Stimulated activated CD4-positive, alpha-beta T cell treated with anti-CD3 and anti-CD28 coated beads, Interleukin-15, amount 100 ng/mL, for 48 hours (primary cell): ENCODE measurements at regions not wholly inside any gene's neighbourhood (a gene's known extent, or its start where the extent isn't known, plus 50 kb on each side); places are given as distances from the start of the nearest gene placed in this dataset.
"Not testable (repeated sequence)": the region's sequence is repeated elsewhere in the genome, so short reads cannot be mapped to it uniquely, and the experiment has no call there.

Source experiments
- DNase-seq, 2 donors: peaks; one replicate each; pipeline ENCODE4 v3.0.0-alpha.2; 2020; ENCODE audit warnings: low read depth in 2 of 2

DNA sequence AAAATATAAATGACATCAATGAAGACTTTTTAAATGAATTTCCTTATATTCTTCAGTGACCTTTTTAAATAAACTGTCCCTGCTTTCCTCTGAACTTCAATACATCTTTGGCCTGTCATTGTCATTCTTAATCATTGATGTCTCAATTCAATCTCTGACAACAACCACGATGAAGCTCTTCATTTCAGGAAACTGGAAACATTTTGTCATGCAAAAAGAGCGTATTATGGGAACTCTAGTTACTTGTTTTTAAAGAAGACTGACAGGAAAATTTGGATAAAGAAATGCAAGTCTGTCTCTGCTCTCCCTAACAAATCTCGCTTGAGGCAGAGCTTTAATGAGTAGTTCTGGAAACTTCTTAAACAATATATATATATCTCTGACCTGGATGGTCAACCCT is 535.8 kb upstream of the ADGRL2 start:
- DNase-seq: no peak

DNA sequence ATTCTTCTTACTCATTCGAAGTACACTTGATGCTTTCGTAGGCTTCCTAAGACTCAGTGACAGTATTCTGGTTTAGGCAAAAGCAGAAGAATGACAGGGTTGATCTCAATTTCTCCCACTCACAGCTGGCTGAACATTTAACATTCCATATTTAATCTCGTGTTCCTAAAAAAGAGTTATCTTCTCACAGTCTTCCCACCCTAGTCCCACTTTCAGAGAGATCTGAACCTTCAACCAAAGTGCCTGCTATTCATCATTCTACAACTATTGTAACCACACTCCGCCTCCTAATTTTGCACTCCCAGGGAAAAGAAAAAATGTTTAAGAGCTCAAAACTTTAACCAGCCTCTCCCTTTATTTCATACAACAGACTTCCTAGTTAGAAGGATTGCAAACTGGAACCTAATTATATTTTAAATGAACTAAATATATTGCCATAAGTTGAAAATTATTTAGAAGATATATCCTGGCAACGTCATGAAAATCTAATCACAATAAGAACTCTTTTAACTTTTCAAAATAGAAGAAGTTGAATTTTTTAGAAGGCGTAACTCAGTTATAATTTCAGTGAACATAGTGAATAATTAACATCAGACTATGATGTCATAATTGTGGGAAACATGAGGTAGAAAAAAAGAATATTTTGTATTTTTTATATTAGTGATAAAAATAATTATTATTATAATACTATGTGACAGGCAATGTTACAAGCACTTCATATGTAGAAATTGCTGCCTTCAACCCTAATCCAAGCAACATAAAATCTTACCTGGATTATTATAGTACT is 540.9 kb upstream of the ADGRL2 start:
- DNase-seq: no peak

DNA sequence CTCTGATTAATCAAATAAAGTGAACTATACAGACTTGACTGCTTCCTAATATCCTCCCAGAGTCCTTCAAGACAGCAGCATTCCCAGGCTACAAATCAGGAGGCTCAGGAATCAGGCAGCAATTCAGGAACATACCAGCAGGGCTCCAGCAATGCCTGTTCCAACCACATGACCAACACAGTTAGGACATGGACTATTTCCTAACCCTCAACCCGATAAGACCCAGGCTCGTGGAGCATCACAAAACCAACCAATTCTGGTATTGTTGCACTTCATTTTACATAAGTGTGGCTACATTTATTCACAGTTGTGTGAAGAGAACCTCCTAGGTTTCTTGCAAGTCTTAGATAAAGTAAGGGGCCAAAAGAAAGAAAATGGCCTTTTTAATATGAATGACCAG is 546.2 kb upstream of the ADGRL2 start:
- DNase-seq: no peak

DNA sequence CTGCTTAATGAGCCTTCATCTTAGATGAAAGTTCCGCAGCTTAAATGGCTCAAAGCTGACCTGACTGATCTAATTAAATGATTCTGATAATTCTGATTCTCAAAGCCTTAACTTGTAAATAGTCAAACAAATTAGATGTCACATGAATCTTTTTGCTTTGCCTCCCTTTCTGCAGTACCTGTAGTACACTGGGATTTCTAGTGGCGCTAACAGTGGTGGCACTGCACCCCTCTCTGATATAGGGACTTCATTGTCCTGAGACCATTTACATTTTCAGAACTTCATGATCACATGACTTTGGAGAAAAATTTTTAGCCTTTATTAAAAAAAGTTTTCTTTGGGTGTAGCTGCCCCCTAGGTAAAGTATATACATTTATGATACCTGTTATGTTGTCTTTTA is 546.7 kb upstream of the ADGRL2 start:
- DNase-seq: no peak

DNA sequence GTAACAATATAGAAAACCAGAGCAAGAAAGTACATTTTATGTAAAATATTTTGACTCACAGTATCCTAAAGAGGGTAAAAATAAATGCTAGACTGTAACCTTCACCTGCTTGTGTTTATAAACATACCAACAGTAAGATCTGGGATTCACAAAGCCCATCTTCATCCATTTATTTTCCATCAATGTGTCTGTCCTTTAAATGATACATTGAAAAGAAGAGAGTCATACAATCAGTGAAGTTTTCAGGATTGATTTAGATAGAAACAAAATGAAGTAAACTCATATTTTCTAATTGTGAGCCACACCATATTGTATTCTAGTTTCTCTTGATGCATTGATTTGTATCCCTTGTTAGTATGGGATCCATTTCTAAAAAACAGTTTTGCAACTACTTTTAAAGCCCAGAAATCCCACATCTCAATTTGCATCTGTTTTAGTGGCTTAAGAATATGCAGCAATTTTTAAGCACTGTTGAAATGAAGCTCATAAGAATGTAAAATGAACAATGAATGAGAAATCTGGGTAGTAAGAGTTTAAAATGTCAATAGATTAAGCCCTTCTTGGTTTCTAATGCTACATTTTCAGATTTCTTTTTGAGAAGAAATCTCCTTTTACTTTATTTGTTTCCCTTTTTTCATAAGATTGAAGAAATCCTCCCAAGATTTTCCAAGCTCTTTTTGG is 548.1 kb upstream of the ADGRL2 start:
- DNase-seq: no peak

DNA sequence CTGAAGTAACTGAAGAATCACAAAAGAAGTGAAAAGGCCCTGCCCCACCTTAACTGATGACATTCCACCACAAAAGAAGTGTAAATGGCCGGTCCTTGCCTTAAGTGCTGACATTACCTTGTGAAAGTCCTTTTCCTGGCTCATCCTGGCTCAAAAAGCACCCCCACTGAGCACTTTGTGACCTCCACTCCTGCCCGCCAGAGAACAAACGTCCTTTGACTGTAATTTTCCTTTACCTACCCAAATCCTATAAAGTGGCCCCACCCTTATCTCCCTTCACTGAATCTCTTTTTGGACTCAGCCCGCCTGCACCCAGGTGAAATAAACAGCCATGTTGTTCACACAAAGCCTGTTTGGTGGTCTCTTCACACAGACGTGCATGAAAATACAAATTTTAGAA is 549.9 kb upstream of the ADGRL2 start:
- not testable (repeated sequence) for DNase-seq

DNA sequence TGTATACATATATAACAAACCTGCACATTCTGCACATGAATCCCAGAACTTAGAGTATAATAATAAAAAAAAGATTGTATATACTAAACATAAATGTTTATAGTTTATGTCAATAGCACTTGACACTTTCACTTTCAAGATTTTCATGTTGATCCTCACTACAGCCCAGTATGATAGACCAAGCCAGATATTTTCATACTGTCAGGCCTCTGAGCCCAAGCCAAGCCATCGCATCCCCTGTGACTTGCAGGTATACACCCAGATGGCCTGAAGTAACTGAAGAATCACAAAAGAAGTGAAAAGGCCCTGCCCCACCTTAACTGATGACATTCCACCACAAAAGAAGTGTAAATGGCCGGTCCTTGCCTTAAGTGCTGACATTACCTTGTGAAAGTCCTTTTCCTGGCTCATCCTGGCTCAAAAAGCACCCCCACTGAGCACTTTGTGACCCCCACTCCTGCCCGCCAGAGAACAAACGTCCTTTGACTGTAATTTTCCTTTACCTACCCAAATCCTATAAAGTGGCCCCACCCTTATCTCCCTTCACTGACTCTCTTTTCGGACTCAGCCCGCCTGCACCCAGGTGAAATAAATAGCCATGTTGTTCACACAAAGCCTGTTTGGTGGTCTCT is 555.5 kb upstream of the ADGRL2 start:
- DNase-seq: not testable (repeated sequence)

DNA sequence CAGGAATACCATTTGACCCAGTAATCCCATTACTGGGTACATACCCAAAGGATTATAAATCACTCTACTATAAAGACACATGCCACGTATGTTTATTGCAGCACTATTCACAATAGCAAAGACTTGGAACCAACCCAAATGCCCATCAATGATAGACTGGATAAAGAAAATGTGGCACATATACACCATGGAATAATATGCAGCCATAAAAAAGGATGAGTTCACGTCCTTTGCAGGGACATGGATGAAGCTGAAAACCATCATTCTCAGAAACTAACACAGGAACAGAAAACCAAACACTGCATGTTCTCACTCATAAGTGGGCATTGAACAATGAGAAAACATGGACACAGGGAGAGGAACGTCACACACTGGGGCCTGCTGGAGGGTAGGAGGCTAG is 556.1 kb upstream of the ADGRL2 start:
- DNase-seq: not testable (repeated sequence)

DNA sequence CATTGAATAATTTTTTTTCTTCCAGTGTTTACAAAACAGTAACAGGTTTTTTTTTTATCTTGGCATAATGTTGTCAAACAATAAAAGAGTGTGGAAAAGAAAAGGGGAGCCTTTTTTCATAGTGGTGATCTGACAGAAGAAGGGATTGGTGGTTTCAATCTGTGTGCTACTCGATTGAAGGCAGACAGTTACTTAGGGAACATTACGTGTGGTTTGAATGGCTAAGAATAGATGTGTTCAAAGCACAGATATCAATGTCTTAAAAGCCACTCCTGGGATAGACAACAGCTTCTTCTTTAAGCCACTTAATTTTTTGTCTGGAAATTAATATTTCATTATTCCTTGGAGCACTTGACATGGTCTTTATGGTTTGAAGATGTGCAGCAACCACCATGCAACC is 558.6 kb upstream of the ADGRL2 start:
- DNase-seq: no peak

DNA sequence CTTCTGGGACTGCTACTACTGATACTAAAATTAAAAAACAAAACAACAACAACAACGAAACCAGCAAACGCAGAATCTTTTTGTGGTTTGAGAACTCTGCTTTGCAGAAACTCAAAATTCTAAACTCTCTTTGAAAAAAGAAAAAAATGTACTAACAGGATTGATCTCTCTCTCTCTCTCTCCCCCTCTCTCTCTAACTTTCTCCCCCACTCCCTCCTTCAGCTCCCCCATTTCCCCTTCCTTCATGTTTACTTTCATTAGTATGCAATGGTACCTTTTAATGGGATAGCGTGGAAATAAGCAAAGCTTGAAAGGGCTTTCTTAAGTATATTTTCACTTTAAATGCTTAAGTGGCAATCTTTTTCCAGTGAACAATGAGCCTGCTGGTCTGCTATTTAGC is 562.6 kb upstream of the ADGRL2 start:
- DNase-seq: no peak

DNA sequence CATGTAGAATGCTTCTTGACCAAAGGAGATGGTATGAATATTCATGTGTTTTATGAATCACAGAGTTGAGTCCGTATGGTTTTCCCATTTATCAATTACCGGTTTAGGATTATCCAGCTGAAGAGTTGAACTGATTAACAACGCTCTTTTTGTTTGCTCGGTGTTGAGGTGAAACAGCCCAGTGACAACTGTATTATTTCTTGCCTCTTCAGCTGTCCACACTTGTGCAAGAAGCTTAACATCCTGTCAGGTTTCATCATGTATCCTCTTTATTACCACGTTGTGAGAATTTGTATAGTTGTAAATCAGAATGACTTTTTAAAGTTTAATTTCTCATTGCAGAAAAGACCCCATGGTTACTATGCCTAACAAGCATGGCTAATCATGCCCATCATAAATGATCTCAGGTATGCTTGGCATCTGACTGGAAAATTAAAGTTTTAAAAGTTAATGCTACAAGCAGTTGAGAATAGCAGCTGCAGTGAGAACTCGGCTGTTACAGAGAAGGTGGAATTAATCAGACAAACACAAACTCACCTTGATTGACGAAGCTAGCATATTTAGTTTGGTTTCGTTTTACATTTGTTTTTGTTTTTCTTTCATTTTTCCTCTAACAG is 563.2 kb upstream of the ADGRL2 start:
- DNase-seq: no peak

DNA sequence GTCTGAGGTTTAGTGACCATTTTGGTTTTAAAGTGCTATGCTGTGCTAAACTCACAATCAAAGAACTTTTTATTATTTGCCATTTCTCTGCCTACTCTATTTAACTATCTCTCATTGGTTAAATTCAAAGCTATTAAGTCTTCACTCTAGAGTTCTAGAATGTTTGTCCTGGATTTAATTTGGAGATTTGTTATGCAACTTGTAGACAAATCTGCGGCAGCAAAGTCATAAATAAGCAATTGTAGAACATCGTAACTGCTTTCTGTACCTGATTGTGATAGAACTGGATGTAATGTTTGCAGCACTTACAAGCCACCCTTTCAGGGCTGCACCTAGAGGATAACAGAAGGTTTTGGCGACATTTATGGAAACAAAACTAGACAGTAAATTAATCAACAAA is 566.5 kb upstream of the ADGRL2 start:
- DNase-seq: no peak

DNA sequence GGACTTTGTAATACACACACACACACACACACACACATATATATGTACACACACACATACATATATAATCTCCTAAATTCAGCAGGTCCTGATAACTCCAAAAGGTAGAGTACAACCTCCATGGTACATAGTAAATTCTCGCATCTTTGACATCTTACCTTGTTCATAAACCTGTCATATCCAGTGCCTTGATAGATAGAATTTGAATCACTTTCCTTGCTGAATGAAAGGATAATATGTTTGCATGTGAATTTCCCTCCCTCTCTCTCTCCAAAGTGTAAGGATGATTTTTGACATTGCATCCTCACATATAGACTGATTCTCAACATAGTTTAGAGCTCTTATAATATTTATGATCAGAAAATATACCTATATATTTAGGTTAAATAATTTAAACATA is 567.1 kb upstream of the ADGRL2 start:
- no peak for DNase-seq

DNA sequence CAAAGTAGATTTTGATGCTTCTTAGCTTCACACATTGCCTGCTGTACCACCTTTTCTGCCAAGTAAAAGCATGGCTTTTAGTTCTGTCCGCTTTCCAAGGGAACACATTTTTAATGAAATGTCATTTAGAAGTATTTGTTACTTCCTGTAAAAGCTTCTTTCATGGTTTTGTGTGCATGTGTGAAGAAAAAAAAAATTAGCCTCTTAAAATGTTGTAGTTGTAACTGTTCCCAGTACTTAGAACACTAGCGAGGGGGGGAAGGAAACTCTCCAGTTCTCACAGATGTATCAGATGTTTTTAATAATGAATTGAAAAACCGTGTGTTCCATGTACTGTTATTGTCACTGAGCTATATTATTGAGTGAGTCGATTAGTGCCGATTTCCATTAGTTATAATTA is 568.3 kb upstream of the ADGRL2 start:
- DNase-seq: no peak

DNA sequence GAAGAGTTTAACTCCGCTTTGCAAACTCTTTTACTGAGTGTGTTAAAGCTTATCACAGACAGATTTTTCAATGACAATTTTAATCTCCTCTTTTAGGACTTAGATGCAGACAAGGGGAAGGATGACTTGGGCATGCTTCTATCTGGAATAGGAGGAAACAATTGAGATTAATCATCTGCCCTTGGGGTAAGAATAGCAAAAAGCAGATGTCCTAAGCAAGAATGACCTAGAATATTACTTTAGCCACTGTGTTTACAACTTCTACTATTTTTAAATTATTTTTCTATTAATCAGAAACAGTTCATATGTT is 569.0 kb upstream of the ADGRL2 start:
- DNase-seq: no peak

DNA sequence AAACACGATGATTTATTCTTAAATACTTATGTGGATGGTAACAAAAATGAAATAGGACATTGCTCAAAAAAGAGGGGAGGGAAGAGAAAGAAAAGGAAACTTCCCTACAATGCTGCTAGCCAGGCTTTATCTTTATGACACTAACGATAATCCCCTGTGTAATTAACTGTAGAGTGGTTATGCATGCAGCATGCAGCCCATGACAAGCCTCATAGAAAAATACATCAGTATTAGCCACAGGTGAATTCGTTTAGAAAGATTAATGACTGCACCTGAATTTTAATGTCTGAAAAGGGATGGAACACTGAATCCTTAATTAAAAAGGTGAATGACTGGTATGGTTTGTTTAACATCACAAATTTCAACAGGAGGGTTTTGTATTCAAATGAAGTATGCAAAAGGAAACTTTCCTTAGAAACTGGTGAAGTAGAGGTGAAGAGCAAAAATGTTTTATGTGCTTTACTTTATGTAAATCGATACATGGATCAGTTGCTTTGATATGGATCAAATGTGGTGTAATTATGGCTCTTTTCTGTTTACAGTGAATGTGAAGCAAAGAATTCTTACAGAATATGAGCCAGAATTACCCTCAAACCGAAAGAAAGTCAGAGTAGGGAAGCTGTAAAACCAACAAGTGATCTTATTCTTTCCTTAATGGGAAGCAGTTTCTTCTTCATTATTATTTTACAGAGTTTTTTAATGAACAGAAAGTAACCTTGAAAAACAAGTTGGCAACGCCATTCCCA is 569.6 kb upstream of the ADGRL2 start:
- DNase-seq: no peak

DNA sequence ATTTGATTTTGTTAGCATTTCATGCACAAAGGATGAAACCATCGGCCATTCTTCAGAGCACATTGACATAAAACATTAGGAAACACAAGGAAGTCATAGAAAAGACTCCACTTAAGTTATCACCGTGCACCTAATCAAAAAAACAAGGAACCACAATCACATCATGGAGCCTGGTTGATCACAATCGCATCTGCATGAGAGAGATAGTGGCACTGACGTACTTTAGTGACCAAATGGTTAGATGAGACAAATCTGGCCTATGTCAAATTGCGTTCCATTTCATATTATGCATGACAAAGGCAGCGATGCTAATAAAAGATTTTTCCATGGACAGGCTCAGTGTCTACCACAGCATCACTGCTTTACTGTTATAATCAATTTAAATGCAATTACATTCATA is 571.8 kb upstream of the ADGRL2 start:
- DNase-seq: no peak

DNA sequence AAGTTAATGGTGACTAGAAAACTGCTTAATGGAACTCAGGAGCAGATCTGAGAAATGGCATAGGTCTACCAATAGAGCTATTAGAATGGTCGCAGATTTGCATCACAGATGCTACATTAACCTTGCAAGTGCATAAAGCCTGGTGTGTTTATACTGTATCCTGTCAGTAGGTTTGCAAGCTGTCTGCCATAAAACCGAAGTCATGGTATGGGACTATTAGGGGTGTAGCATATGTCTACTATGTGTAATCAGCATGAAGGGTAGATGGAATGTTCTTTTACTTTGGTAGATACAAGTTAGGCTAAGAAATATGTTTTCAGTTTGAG is 574.2 kb upstream of the ADGRL2 start:
- no peak for DNase-seq

DNA sequence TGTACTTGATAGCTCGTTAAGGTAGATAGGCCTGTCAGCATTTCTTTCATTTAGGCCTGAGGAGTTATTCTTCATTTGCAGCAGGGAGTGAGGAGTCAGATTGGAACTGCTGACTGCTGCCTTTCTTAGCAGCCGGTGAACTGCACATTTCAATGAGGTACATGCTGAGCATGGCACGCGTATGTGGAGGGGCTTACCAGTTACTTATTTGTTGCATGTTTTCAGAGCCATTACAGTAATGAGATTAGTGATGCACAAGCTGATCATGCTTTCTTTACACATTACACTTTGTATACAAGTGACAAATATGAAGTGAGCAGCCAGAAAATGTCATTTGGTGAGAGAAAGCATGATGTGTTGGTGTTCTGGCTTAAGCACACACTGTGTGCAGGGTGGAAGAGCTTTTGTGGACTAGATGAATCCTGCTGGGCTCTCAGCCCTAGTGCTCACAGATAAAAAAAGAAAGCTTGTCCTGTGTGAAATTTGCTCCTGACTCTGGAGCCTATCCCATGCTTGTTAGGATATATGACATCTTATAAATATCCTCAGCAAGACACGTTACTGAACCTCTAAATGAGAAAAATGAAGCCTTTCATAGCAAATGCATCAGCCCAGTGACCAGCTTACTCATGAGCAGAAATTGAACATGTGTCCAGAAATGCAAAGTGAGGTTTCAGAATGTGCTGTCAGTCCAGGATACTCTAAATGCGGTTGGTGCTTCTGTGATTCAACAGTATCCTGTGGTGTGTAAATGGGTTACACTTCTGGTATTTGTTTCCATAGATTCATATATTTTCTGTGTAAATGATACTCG is 574.7 kb upstream of the ADGRL2 start:
- DNase-seq: no peak

DNA sequence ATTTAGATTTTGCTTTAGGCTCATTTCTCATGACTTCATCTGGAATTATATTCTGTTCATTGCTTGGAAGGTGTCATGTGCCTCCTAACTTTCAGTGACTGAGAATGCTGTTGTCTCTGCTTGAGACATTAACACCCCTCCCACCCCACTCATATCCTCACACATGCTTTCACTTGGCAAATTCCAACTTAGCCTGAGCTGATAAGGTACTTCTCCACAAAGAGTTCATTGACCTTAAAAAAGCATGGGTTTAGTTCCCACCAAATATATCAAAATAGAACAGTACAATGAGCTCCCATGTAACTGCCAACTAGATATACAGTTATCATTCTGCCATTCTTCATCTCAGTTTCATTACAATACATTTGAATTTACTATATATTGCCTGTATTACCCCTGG is 576.5 kb upstream of the ADGRL2 start:
- DNase-seq: no peak

DNA sequence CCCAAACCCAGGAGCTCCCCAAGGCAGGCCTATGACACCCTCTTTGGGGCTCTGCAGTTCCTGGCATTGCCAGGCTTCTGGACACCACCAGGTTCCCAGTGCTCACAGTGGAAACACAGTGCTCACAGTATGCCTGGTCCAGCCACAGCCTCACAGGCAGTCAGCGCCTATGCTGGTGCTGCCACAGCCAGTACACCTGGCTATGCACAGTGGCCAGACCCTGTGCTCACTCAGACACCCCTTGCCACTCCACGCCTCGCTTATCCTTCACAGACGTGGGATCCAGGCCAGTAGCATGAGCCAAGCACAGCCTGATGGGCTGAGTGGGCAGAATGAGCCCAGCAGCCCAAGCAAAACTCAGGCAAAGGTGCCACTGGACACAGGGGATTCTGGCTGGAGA is 579.2 kb upstream of the ADGRL2 start:
- no peak for DNase-seq
